Osteoblast (primary cell): ENCODE measurements at regions not wholly inside any gene's neighbourhood (a gene's known extent, or its start where the extent isn't known, plus 50 kb on each side); places are given as distances from the start of the nearest gene placed in this dataset.

Source experiments
- DNase-seq: peaks from one replicate; pipeline ENCODE4 v3.0.0; 2011; ENCODE audit warnings: low spot score, mixed read lengths; ENCODE audit not compliant: insufficient read length; ENCODE audit errors: missing footprints
- H2AFZ ChIP-seq: 2 replicates; pipeline ENCODE4 v1.6.0; 2011; ENCODE audit warnings: mild to moderate bottlenecking, low read length
- H3K27ac ChIP-seq: 2 replicates; pipeline ENCODE4 v1.5.1; 2011; ENCODE audit warnings: mild to moderate bottlenecking, low read depth, low read length, moderate library complexity
- H3K27me3 ChIP-seq: 2 replicates; pipeline ENCODE4 v1.6.0; 2012; ENCODE audit warnings: mild to moderate bottlenecking, control low read depth, inconsistent platforms, low read length, moderate library complexity; ENCODE audit not compliant: insufficient read depth
- H3K36me3 ChIP-seq: 2 replicates; pipeline ENCODE4 v1.5.1; 2011; ENCODE audit warnings: mild to moderate bottlenecking, low read length, control low read depth, moderate library complexity; ENCODE audit not compliant: insufficient read depth
- H3K4me1 ChIP-seq: 2 replicates; pipeline ENCODE4 v1.5.1; 2011; ENCODE audit warnings: mild to moderate bottlenecking, low read length, control low read depth, moderate library complexity; ENCODE audit not compliant: insufficient read depth
- H3K4me2 ChIP-seq: 2 replicates; pipeline ENCODE4 v1.6.0; 2011; ENCODE audit warnings: mild to moderate bottlenecking, low read length; ENCODE audit not compliant: insufficient read depth
- H3K4me3 ChIP-seq: fragments of 200-600 bp; sonication (generic); 3 replicates; pipeline ENCODE4 v1.5.1; 2012; ENCODE audit warnings: mild to moderate bottlenecking, low read length, inconsistent platforms; ENCODE audit not compliant: insufficient read depth
- H3K79me2 ChIP-seq: 2 replicates; pipeline ENCODE4 v1.6.0; 2012; ENCODE audit warnings: mild to moderate bottlenecking, low read length, control low read depth, inconsistent platforms; ENCODE audit not compliant: insufficient read depth
- H3K9me3 ChIP-seq: 2 replicates; pipeline ENCODE4 v1.5.1; 2011; ENCODE audit warnings: low read depth, low read length, control low read depth
- H4K20me1 ChIP-seq: 2 replicates; pipeline ENCODE4 v1.6.0; 2012; ENCODE audit warnings: mild to moderate bottlenecking, low read length, control low read depth; ENCODE audit not compliant: insufficient read depth
- TF ChIP-seq, protein P1 (sequence below): IDR thresholded peaks from 2 replicates; pipeline ENCODE4 v1.5.1; 2011; ENCODE audit warnings: mild to moderate bottlenecking, low read depth, low read length, moderate library complexity; ENCODE audit errors: extremely low read depth

GRCh38 chr5:15371184-15371583 lies 128.8 kb upstream of the FBXL7 start:
- Histone ChIP-seq H3K4me2 (no peak overlapping the region), H3K36me3 (no peaks in the 10 kb centered on the region), H3K4me1 (no peaks in the 10 kb centered on the region), H3K4me3 (no peak overlapping the region), H2AFZ (no peak overlapping the region), H3K27me3 (no peaks in the 10 kb centered on the region), H4K20me1 (no peaks in the 10 kb centered on the region), H3K27ac (no peak overlapping the region), H3K79me2 (no peaks in the 10 kb centered on the region), H3K9me3 (no peaks in the 10 kb centered on the region)
- TF ChIP-seq, protein P1, sequence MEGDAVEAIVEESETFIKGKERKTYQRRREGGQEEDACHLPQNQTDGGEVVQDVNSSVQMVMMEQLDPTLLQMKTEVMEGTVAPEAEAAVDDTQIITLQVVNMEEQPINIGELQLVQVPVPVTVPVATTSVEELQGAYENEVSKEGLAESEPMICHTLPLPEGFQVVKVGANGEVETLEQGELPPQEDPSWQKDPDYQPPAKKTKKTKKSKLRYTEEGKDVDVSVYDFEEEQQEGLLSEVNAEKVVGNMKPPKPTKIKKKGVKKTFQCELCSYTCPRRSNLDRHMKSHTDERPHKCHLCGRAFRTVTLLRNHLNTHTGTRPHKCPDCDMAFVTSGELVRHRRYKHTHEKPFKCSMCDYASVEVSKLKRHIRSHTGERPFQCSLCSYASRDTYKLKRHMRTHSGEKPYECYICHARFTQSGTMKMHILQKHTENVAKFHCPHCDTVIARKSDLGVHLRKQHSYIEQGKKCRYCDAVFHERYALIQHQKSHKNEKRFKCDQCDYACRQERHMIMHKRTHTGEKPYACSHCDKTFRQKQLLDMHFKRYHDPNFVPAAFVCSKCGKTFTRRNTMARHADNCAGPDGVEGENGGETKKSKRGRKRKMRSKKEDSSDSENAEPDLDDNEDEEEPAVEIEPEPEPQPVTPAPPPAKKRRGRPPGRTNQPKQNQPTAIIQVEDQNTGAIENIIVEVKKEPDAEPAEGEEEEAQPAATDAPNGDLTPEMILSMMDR: no peak
- DNase-seq: no peak

GRCh38 chr5:15368835-15369234 lies 131.1 kb upstream of the FBXL7 start:
- Histone ChIP-seq H2AFZ (no peak overlapping the region), H3K27ac (no peak overlapping the region), H3K4me2 (no peak overlapping the region), H3K36me3 (no peaks in the 10 kb centered on the region), H3K4me3 (no peak overlapping the region), H4K20me1 (no peaks in the 10 kb centered on the region), H3K27me3 (no peaks in the 10 kb centered on the region), H3K4me1 (no peaks in the 10 kb centered on the region), H3K79me2 (no peaks in the 10 kb centered on the region), H3K9me3 (no peaks in the 10 kb centered on the region)
- no peak for DNase-seq
- TF ChIP-seq, protein P1: no peak

GRCh38 chr5:15367489-15367888 lies 132.5 kb upstream of the FBXL7 start:
- no peak overlapping the region for H2AFZ ChIP-seq
- no peak for DNase-seq
- H3K79me2 ChIP-seq: no peaks in the 10 kb centered on the region
- TF ChIP-seq, protein P1: no peak
- H3K36me3 ChIP-seq: no peaks in the 10 kb centered on the region
- H3K4me1 ChIP-seq: no peaks in the 10 kb centered on the region
- H4K20me1 ChIP-seq: no peaks in the 10 kb centered on the region
- H3K4me3 ChIP-seq: no peak overlapping the region
- H3K4me2 ChIP-seq: no peak overlapping the region
- no peaks in the 10 kb centered on the region for H3K27me3 ChIP-seq
- no peak overlapping the region for H3K27ac ChIP-seq
- H3K9me3 ChIP-seq: no peaks in the 10 kb centered on the region

GRCh38 chr5:15366676-15367391 lies 133.1 kb upstream of the FBXL7 start:
- DNase-seq: no peak
- no peaks in the 10 kb centered on the region for H3K9me3 ChIP-seq
- H2AFZ ChIP-seq: no peak overlapping the region
- H3K36me3 ChIP-seq: no peaks in the 10 kb centered on the region
- H3K4me3 ChIP-seq: no peak overlapping the region
- H3K4me2 ChIP-seq: peak overlapping the region; percentile 43
- no peaks in the 10 kb centered on the region for H3K79me2 ChIP-seq
- no peaks in the 10 kb centered on the region for H3K27me3 ChIP-seq
- H4K20me1 ChIP-seq: no peaks in the 10 kb centered on the region
- TF ChIP-seq, protein P1: no peak
- no peaks in the 10 kb centered on the region for H3K4me1 ChIP-seq
- no peak overlapping the region for H3K27ac ChIP-seq
